ENCODE measurements at regions not wholly inside any gene's neighbourhood (a gene's known extent, or its start where the extent isn't known, plus 50 kb on each side); places are given as distances from the start of the nearest gene placed in this dataset.

DNA sequence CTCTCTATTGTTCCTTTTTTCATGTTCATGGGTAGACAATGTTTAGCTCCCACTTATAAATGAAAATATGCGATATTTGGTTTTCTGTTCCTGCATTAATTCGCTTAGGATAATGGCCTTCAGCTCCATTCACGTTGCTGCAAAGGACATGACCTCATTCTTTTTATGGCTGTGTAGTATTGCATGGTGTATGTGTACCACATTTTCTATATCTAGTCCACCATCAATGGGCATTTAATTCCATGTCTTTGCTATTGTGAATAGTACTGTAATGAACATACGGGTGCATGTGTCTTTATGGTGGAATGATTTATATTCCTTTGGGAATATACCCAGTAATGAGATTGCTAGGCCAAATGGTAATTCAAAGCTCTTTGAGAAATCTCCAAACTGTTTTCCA lies 392.0 kb downstream of the EFNA5 start:
- no peaks in the 10 kb centered on the region for H3K27me3 ChIP-seq (replicated peaks in 1 of 2; ENCODE audit: control insufficient read depth in 2 of 2, extremely low read depth in 1 of 2, insufficient read depth in 2 of 2, low read length in 1 of 2)
- Mint-ChIP-seq H3K27me3 (peaks cover 0 to 8% of the 10 kb centered on the region in 2 donors), H3K9me3 (no peaks in the 10 kb centered on the region), H3K36me3 (no peaks in the 10 kb centered on the region), H3K4me1 (no peaks in the 10 kb centered on the region), H3K4me3 (no peak overlapping the region), H3K27ac (no peak overlapping the region)
- CTCF ChIA-PET: no interaction called here
- DNase-seq (no peak), ATAC-seq (replicated peaks in 1 of 4) (no peak)
- WGBS (ENCODE audit: insufficient coverage): no CpG with 5 or more reads among the region's 4 CpGs
- H3K36me3 ChIP-seq (ENCODE audit: control insufficient read depth in 2 of 2, extremely low read depth in 1 of 2, insufficient read depth in 1 of 2, low read length in 1 of 2): no peaks in the 10 kb centered on the region
- POLR2A ChIA-PET: no interaction called here
- H3K4me3 ChIP-seq (ENCODE audit: control insufficient read depth in 1 of 2, extremely low read depth in 1 of 2, low read length in 1 of 2): no peak overlapping the region
- H3K4me1 ChIP-seq (ENCODE audit: control insufficient read depth in 1 of 2, extremely low read depth in 1 of 2, insufficient read depth in 2 of 2, low read length in 2 of 2): no peaks in the 10 kb centered on the region
- H3K9me3 ChIP-seq: no peaks in the 10 kb centered on the region
- no peak overlapping the region for H3K27ac ChIP-seq (ENCODE audit: low read length)

DNA sequence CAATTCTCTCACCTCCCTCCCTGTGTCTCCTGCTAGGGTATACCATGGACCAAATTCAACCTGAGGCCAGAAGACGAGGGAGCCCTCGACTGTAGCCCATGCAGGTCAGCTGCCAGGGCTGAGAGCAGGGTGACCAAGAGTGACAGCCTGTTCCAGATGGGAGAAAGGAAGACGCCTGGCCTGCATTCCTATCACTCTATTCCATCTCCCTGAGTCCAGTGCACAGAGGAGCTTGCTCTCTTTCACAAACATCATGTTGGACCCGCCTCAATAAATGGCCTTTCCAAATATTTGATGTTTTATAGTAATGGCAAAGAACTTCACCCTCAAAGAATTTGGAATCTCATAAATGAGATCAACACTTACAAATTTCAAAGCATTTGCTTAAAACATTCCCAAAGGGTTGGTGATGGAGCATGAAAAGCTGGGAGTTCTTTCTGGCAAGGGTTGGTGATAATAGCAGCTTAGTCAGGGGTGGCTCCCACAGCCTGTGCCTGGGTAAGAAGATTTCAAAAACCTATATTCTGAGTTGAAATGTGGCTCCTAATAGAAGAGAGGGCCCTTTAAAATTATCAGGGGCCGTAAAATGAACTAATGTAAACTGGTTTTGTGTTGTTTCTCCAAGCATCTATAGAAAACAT lies 393.1 kb downstream of the EFNA5 start:
- WGBS (ENCODE audit: insufficient coverage): no CpG with 5 or more reads among the region's 5 CpGs
- Mint-ChIP-seq H3K27me3 (peaks cover 0 to 6% of the 10 kb centered on the region in 2 donors), H3K4me3 (no peak overlapping the region), H3K4me1 (no peaks in the 10 kb centered on the region), H3K27ac (no peak overlapping the region), H3K36me3 (no peaks in the 10 kb centered on the region), H3K9me3 (no peaks in the 10 kb centered on the region)
- Histone ChIP-seq H3K27me3 (replicated peaks in 1 of 2; ENCODE audit: control insufficient read depth in 2 of 2, extremely low read depth in 1 of 2, insufficient read depth in 2 of 2, low read length in 1 of 2) (no peaks in the 10 kb centered on the region), H3K9me3 (no peaks in the 10 kb centered on the region), H3K27ac (ENCODE audit: low read length) (no peak overlapping the region), H3K4me1 (ENCODE audit: control insufficient read depth in 1 of 2, extremely low read depth in 1 of 2, insufficient read depth in 2 of 2, low read length in 2 of 2) (no peaks in the 10 kb centered on the region), H3K4me3 (ENCODE audit: control insufficient read depth in 1 of 2, extremely low read depth in 1 of 2, low read length in 1 of 2) (no peak overlapping the region), H3K36me3 (ENCODE audit: control insufficient read depth in 2 of 2, extremely low read depth in 1 of 2, insufficient read depth in 1 of 2, low read length in 1 of 2) (no peaks in the 10 kb centered on the region)
- POLR2A ChIA-PET: interaction anchor here in 1 of 2 donors (0.5 kb wide), 1 partner anchor 432 kb away, joined by 3 read pairs; no protein-coding TSS in a partner anchor
- CTCF ChIA-PET: no interaction called here
- DNase-seq: no peak
- no peak for ATAC-seq (replicated peaks in 1 of 4)

DNA sequence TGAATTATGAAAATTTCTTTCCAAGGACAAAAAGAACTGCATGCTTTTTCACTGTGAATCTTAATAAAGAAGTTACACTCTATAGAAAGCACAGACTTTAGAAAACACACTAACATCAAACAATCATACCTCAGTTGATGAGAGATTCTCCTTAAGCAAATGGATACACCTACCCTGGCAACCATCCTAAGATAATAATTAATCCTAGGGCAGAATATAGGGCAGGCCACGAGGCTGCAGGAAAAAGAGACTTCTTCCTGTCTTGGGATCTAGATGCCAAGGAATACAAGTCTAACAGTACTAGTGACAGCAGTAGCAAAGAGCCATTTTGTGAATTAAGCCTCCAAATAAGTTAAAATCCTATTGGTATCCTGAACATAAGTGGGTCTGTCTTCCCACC lies 395.4 kb downstream of the EFNA5 start:
- Histone ChIP-seq H3K4me3 (ENCODE audit: control insufficient read depth in 1 of 2, extremely low read depth in 1 of 2, low read length in 1 of 2) (no peak overlapping the region), H3K36me3 (ENCODE audit: control insufficient read depth in 2 of 2, extremely low read depth in 1 of 2, insufficient read depth in 1 of 2, low read length in 1 of 2) (no peaks in the 10 kb centered on the region), H3K27me3 (replicated peaks in 1 of 2; ENCODE audit: control insufficient read depth in 2 of 2, extremely low read depth in 1 of 2, insufficient read depth in 2 of 2, low read length in 1 of 2) (no peaks in the 10 kb centered on the region), H3K9me3 (no peaks in the 10 kb centered on the region), H3K27ac (ENCODE audit: low read length) (no peak overlapping the region), H3K4me1 (ENCODE audit: control insufficient read depth in 1 of 2, extremely low read depth in 1 of 2, insufficient read depth in 2 of 2, low read length in 2 of 2) (no peaks in the 10 kb centered on the region)
- H3K4me1 Mint-ChIP-seq: no peaks in the 10 kb centered on the region
- H3K9me3 Mint-ChIP-seq: no peaks in the 10 kb centered on the region
- ChIA-PET POLR2A (no interaction called here), CTCF (no interaction called here)
- WGBS (ENCODE audit: insufficient coverage): 0% methylated on average over 1 of the region's 1 CpG
- no peaks in the 10 kb centered on the region for H3K27me3 Mint-ChIP-seq
- no peaks in the 10 kb centered on the region for H3K36me3 Mint-ChIP-seq
- ATAC-seq (replicated peaks in 1 of 4) (no peak), DNase-seq (no peak)
- H3K4me3 Mint-ChIP-seq: no peak overlapping the region
- H3K27ac Mint-ChIP-seq: no peak overlapping the region

DNA sequence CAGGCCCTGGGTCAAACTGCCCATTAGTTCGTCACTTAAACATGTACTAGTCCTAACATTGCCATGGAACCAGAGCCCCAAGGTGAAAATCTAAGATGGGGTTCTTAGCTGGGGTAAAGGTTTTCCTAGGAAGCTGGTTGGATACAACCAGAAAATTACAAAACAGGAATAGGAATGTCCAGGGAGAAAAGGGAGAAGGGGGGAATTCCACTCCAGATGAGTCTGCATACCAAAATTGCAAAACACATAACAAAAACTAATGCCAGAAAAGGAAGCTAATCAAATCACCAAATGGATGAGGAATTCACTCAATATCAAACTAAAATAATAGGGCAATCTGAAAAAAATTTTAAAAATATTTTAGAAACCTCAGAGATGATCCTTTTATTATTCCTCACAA lies 396.2 kb downstream of the EFNA5 start:
- H3K27ac Mint-ChIP-seq: no peak overlapping the region
- ChIA-PET POLR2A (no interaction called here), CTCF (interaction anchor here in 1 of 2 donors (0.6 kb wide), 1 partner anchor 784 kb away, joined by 3 read pairs; no protein-coding TSS in a partner anchor)
- H3K4me1 Mint-ChIP-seq: no peaks in the 10 kb centered on the region
- Histone ChIP-seq H3K36me3 (ENCODE audit: control insufficient read depth in 2 of 2, extremely low read depth in 1 of 2, insufficient read depth in 1 of 2, low read length in 1 of 2) (no peaks in the 10 kb centered on the region), H3K4me1 (ENCODE audit: control insufficient read depth in 1 of 2, extremely low read depth in 1 of 2, insufficient read depth in 2 of 2, low read length in 2 of 2) (no peaks in the 10 kb centered on the region), H3K9me3 (no peaks in the 10 kb centered on the region), H3K4me3 (ENCODE audit: control insufficient read depth in 1 of 2, extremely low read depth in 1 of 2, low read length in 1 of 2) (no peak overlapping the region), H3K27me3 (replicated peaks in 1 of 2; ENCODE audit: control insufficient read depth in 2 of 2, extremely low read depth in 1 of 2, insufficient read depth in 2 of 2, low read length in 1 of 2) (no peaks in the 10 kb centered on the region), H3K27ac (ENCODE audit: low read length) (no peak overlapping the region)
- WGBS (ENCODE audit: insufficient coverage): no CpG with 5 or more reads among the region's 1 CpG
- ATAC-seq (replicated peaks in 1 of 4): no peak
- no peaks in the 10 kb centered on the region for H3K27me3 Mint-ChIP-seq
- no peaks in the 10 kb centered on the region for H3K36me3 Mint-ChIP-seq
- DNase-seq: no peak
- no peak overlapping the region for H3K4me3 Mint-ChIP-seq
- no peaks in the 10 kb centered on the region for H3K9me3 Mint-ChIP-seq

DNA sequence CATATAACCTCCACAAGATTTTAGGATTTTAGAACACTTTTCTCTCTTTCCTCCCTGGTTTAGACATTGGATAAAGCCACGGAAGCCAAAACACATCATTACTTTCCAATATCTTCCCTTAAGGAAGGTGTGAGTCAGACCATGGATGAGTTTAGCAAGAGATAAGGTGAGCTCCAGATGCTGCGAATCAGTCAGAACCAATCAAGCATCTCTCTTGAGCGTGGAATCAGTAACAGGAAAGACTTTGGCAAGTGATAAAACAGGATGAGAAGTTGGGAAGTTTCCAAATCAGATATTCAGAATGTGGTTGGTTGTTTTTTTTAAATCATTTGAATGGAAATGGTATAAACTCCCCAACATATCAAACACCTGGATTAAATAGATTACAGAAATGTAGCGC lies 397.8 kb downstream of the EFNA5 start:
- Mint-ChIP-seq H3K4me1 (no peaks in the 10 kb centered on the region), H3K36me3 (no peaks in the 10 kb centered on the region), H3K4me3 (no peak overlapping the region), H3K9me3 (peaks cover 0 to 4% (median 0%) of the 10 kb centered on the region in 3 donors), H3K27me3 (peaks cover 0 to 4% of the 10 kb centered on the region in 2 donors), H3K27ac (no peak overlapping the region)
- Histone ChIP-seq H3K36me3 (ENCODE audit: control insufficient read depth in 2 of 2, extremely low read depth in 1 of 2, insufficient read depth in 1 of 2, low read length in 1 of 2) (no peaks in the 10 kb centered on the region), H3K27ac (ENCODE audit: low read length) (no peak overlapping the region), H3K4me1 (ENCODE audit: control insufficient read depth in 1 of 2, extremely low read depth in 1 of 2, insufficient read depth in 2 of 2, low read length in 2 of 2) (no peaks in the 10 kb centered on the region), H3K27me3 (replicated peaks in 1 of 2; ENCODE audit: control insufficient read depth in 2 of 2, extremely low read depth in 1 of 2, insufficient read depth in 2 of 2, low read length in 1 of 2) (peaks cover 0 to 3% of the 10 kb centered on the region in 2 experiments), H3K4me3 (ENCODE audit: control insufficient read depth in 1 of 2, extremely low read depth in 1 of 2, low read length in 1 of 2) (no peak overlapping the region), H3K9me3 (no peaks in the 10 kb centered on the region)
- no peak for ATAC-seq (replicated peaks in 1 of 4)
- WGBS (ENCODE audit: insufficient coverage): 70% methylated on average over 2 of the region's 4 CpGs
- no peak for DNase-seq
- ChIA-PET POLR2A (no interaction called here), CTCF (no interaction called here)

DNA sequence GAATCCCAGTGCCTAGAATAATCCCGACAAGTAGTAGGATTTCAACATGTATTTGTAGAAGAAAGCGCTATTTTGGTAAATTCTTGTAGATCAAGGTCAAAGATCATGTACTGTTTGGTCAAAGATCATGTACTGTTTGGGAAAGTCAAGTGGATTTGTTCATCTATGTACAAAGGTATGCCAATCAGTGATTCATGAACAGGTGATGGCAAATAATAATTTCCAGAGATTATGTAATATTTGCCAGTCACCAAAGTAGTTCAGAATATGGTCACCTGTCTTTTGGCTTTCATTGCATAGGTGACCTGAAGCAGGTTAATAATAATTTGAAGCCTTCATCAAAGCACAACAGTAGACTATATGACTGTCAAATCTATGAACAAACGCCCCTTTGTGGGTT lies 398.2 kb downstream of the EFNA5 start:
- H3K4me1 ChIP-seq (ENCODE audit: control insufficient read depth in 1 of 2, extremely low read depth in 1 of 2, insufficient read depth in 2 of 2, low read length in 2 of 2): no peaks in the 10 kb centered on the region
- H3K4me3 Mint-ChIP-seq: no peak overlapping the region
- peaks cover 0 to 4% (median 0%) of the 10 kb centered on the region in 3 donors for H3K9me3 Mint-ChIP-seq
- peaks cover 0 to 3% of the 10 kb centered on the region in 2 experiments for H3K27me3 ChIP-seq (replicated peaks in 1 of 2; ENCODE audit: control insufficient read depth in 2 of 2, extremely low read depth in 1 of 2, insufficient read depth in 2 of 2, low read length in 1 of 2)
- ChIA-PET CTCF (no interaction called here), POLR2A (no interaction called here)
- H3K27me3 Mint-ChIP-seq: peaks cover 0 to 4% of the 10 kb centered on the region in 2 donors
- H3K9me3 ChIP-seq: no peaks in the 10 kb centered on the region
- H3K36me3 Mint-ChIP-seq: no peaks in the 10 kb centered on the region
- no peak overlapping the region for H3K27ac Mint-ChIP-seq
- no peak overlapping the region for H3K4me3 ChIP-seq (ENCODE audit: control insufficient read depth in 1 of 2, extremely low read depth in 1 of 2, low read length in 1 of 2)
- ATAC-seq (replicated peaks in 1 of 4) (no peak), DNase-seq (no peak)
- H3K27ac ChIP-seq (ENCODE audit: low read length): no peak overlapping the region
- H3K4me1 Mint-ChIP-seq: no peaks in the 10 kb centered on the region
- no peaks in the 10 kb centered on the region for H3K36me3 ChIP-seq (ENCODE audit: control insufficient read depth in 2 of 2, extremely low read depth in 1 of 2, insufficient read depth in 1 of 2, low read length in 1 of 2)
- 100% methylated on average over 2 of the region's 3 CpGs for WGBS (ENCODE audit: insufficient coverage)

Measured in T-cell (primary cell).